Mucosa of rectum (tissue), 2 donors: ENCODE measurements at regions not wholly inside any gene's neighbourhood (a gene's known extent, or its start where the extent isn't known, plus 50 kb on each side); places are given as distances from the start of the nearest gene placed in this dataset.

Experiments
- H3K27ac ChIP-seq, 2 donors: one replicate each; pipeline ENCODE4 v1.7.0; 2013; ENCODE audit warnings: inconsistent platforms in 2 of 2, low read depth in 2 of 2, low read length in 2 of 2
- H3K27me3 ChIP-seq, 2 donors: one replicate each; pipeline ENCODE4 v1.7.0; 2013; ENCODE audit warnings: low read length in 2 of 2; ENCODE audit not compliant: control insufficient read depth in 2 of 2, insufficient read depth in 2 of 2
- H3K36me3 ChIP-seq, 2 donors: one replicate each; pipeline ENCODE4 v1.7.0; 2013; ENCODE audit warnings: low read length in 2 of 2; ENCODE audit not compliant: control insufficient read depth in 2 of 2, insufficient read depth in 2 of 2
- H3K4me1 ChIP-seq, 2 donors: one replicate each; pipeline ENCODE4 v1.7.0; 2013; ENCODE audit warnings: low read length in 2 of 2, mild to moderate bottlenecking in 1 of 2; ENCODE audit not compliant: control insufficient read depth in 2 of 2, insufficient read depth in 2 of 2
- H3K4me3 ChIP-seq, 2 donors: one replicate each; pipeline ENCODE4 v1.7.0; 2013; ENCODE audit warnings: low read length in 2 of 2
- H3K9ac ChIP-seq, 2 donors: one replicate each; pipeline ENCODE4 v1.7.0; 2013; ENCODE audit warnings: low read length in 2 of 2, low read depth in 1 of 2, mild to moderate bottlenecking in 1 of 2
- H3K9me3 ChIP-seq, 2 donors: one replicate each; pipeline ENCODE4 v1.7.0; 2013; ENCODE audit warnings: low read length in 2 of 2; ENCODE audit not compliant: control insufficient read depth in 2 of 2
- donor health status: healthy.
- donor health status: Normal muscosa, but diverticular disease.

DNA sequence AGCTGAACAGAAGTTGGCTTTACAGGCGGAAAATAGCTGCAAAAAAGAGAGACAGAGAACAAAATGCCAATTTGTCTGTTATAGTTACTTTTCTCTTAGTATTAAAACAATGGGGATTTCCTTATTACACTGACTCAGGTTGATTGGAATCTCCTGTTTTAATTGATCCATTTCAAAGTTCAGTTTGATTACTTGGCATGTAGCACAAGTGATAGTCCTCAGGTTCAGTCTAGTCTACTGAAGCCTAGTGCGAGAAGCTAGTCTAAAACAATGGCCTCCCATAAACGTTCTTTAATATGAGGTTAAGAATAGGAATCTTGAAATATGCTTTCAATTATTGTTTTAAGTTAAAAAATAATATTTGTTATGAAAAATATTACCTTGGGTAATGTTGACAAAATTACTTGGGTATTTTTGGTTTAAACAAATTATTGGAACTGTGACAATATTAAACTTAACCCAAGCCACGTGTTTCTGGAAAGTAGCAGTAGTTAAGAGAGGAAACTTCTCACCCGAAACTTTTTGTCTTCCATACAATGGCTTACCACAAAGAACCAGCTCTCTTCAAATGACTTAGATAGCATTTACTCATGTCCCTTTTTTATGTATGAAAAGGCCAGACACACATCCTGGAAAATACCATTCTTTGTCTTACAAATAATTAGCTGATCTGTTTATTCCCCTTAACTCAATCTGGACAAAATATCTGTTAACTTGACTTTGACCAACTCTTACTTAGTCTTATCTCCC is 1326.2 kb upstream of the TMEFF2 start:
- no peak overlapping the region for H3K4me3 ChIP-seq
- no peaks in the 10 kb centered on the region for H3K9me3 ChIP-seq
- H3K9ac ChIP-seq = no peak overlapping the region
- no peaks in the 10 kb centered on the region for H3K36me3 ChIP-seq
- H3K4me1 ChIP-seq = no peaks in the 10 kb centered on the region
- H3K27me3 ChIP-seq = no peaks in the 10 kb centered on the region
- H3K27ac ChIP-seq = no peak overlapping the region

DNA sequence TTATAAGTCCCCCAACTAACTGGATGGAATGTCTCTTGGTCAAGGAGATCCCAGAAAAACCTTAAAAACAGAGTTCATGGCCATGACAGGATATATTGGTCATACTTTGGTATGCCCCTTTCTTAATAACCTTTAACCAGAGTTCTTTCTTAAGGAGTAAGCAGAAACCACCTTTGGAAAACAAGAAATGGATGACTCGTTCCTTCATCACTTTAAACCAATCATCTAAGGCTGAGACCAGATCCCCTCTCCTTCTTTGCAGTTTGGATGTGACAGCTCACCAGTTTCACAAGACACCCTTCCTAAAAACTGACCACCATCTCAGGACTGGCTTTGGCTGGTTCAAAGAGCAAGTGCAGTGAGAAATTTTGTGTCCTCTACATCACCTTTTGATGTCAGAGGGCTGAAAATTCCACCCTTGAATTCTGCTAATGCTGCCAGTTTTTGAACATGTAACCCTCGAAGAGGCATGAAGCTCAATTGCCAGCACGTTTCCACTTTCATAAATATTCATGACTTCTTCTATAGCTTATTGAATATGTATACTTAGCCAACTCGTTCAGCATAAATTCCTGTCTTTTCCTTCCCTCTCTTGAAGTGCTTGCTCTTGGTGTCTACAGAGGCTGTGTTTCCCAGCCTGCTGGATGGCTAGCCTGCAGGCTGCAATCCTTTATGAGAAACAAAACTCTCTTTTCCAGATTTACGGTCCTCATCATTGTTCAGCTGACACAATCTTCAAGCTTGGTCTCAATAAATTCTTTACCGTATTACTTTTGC is 1323.5 kb upstream of the TMEFF2 start:
- H3K9me3 ChIP-seq = no peaks in the 10 kb centered on the region
- H3K36me3 ChIP-seq = no peaks in the 10 kb centered on the region
- H3K4me3 ChIP-seq = no peak overlapping the region
- no peak overlapping the region for H3K27ac ChIP-seq
- H3K27me3 ChIP-seq = no peaks in the 10 kb centered on the region
- H3K4me1 ChIP-seq = no peaks in the 10 kb centered on the region
- no peak overlapping the region for H3K9ac ChIP-seq

DNA sequence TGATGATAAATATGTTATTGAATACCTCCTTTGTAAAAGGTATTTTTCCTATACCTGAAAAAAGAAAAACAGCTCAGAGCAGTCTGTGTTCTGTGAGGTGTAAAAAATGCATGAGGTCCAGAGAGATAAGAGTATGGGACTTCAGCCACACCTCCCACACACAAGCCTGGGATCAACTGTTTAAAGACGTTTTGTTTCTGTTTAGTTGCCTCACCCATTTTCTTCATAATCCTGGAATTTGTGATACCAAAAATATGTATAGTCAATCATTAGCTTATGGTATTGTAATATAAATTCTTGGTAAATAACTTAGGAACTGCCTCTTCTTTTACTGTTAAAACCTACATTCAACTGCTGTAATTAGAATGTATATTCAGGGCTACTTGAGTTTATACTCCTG is 1322.9 kb upstream of the TMEFF2 start:
- Histone ChIP-seq H3K9me3 (no peaks in the 10 kb centered on the region), H3K4me1 (no peaks in the 10 kb centered on the region), H3K4me3 (no peak overlapping the region), H3K27me3 (no peaks in the 10 kb centered on the region), H3K27ac (no peak overlapping the region), H3K36me3 (no peaks in the 10 kb centered on the region), H3K9ac (no peak overlapping the region)

DNA sequence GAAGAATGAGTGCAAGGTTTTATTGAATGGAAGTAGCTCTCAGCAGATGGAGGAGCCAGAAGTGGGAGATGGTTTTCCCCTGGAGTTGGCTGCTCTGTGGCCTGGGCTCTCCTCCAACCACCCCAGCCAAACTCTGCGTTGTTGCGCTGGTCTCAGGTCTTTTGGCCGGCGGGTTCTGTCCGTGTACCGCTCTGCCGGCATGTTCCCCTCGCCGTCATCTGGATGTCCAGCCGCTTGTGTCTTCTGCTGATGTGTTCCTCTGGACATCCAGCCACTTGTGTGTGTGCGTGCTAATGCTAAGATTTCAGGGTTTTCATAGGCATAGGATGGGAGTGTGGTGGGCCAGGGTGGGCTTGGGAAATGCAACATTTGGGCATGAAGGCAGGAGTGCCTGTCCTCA is 1311.3 kb upstream of the TMEFF2 start:
- Histone ChIP-seq H3K9ac (no peak overlapping the region), H3K36me3 (no peaks in the 10 kb centered on the region), H3K9me3 (no peaks in the 10 kb centered on the region), H3K4me3 (no peak overlapping the region), H3K27me3 (no peaks in the 10 kb centered on the region), H3K27ac (no peak overlapping the region), H3K4me1 (no peaks in the 10 kb centered on the region)

DNA sequence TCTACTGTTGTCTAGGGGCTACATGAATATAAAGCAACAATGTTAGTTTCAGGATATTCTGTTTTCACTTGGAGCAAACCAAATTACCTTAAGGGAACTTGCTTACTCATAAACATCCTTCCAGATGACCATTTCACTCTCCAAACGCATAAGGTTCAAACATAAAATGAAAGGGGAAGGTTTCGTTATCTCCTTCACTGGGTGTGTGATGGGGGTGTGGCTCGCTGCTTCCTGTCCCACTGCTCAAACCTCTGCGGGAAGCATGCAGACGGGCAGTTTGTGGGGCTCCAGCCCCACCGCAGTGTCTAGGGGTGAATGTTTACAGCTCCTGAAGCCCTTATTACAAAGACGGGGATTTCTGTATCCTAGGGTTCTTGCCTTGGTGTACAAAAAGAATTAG is 1310.9 kb upstream of the TMEFF2 start:
- H3K9me3 ChIP-seq = no peaks in the 10 kb centered on the region
- no peaks in the 10 kb centered on the region for H3K4me1 ChIP-seq
- no peaks in the 10 kb centered on the region for H3K36me3 ChIP-seq

DNA sequence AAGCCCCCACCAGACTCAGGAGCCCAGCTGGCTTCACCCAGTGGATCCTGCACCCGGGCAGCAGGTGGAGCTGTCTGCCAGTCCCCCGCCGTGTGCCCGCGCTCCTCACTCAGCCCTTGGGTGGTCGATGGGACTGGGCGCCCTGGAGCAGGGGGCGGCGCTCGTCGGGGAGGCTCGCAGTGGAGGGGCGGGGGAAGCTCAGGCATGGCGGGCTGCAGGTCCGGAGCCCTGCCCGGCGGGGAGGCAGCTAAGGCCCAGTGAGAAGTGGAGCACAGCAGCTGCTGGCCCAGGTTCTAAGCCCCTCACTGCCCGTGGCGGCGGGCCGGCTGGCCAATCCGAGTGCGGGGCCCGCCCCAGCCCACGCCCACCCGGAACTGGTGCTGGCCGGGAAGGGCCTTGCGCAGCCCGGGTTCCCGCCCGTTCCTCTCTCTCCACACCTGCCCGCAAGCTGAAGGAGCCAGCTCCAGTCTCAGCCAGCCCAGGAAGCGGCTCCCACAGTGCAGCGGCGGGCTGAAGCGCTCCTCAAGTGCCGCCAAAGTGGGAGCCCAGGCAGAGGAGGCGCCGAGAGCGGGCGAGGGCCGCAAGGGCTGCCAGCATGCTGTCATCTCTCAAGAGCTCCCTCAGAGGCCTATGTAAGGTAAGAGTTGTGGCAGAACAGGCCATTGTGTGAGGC is 1307.8 kb upstream of the TMEFF2 start:
- no peaks in the 10 kb centered on the region for H3K9me3 ChIP-seq
- no peak overlapping the region for H3K27ac ChIP-seq
- no peak overlapping the region for H3K9ac ChIP-seq
- H3K27me3 ChIP-seq = no peaks in the 10 kb centered on the region
- H3K4me1 ChIP-seq = no peaks in the 10 kb centered on the region
- H3K4me3 ChIP-seq = no peak overlapping the region
- no peaks in the 10 kb centered on the region for H3K36me3 ChIP-seq

More for the DNA sequence above, 1310.9 kb upstream of the TMEFF2 start:
- Histone ChIP-seq H3K27ac (no peak overlapping the region), H3K4me3 (no peak overlapping the region), H3K27me3 (no peaks in the 10 kb centered on the region), H3K9ac (no peak overlapping the region)

DNA sequence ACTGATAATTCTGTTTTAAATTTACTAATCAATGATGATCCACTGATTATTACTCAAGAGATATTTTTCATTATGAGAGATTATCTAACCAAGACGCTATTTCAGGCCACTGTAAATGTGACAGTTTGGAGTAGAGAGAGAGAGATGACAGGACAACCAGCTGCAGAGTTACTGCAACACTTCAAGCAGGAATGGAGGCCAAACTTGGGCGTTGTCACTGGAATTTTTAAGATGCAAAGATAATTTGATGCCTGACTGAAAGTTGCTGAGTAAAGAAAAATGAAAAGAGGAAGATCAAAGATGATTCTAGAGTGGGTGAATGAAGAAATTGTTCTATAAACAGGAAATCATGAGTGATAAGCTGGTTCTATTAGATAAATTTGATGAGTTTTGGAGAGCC is 1302.1 kb upstream of the TMEFF2 start:
- Histone ChIP-seq H3K4me3 (no peak overlapping the region), H3K27ac (no peak overlapping the region), H3K9me3 (no peaks in the 10 kb centered on the region), H3K4me1 (no peaks in the 10 kb centered on the region), H3K36me3 (no peaks in the 10 kb centered on the region), H3K9ac (no peak overlapping the region), H3K27me3 (no peaks in the 10 kb centered on the region)

DNA sequence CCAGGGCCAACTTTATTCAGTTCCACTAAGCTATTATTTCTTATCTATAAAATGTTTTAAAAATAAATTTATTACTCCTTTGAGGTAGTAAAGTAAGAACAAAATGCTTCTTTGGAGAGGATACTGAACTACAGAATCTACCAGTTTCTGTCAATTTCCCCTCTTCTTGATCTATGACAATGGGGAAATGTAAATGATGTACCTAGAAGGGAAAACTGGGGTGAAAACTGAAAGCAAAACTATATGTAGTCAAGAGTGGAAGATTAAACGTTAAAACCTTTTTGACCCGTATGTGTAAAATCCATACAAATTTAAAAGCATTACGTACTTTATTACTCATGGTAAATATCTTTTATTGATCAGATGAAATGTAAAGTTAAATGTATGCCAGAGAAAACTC is 1287.8 kb upstream of the TMEFF2 start:
- Histone ChIP-seq H3K27ac (no peak overlapping the region), H3K36me3 (no peaks in the 10 kb centered on the region), H3K4me1 (no peaks in the 10 kb centered on the region), H3K27me3 (no peaks in the 10 kb centered on the region), H3K9me3 (no peaks in the 10 kb centered on the region), H3K4me3 (no peak overlapping the region), H3K9ac (no peak overlapping the region)

DNA sequence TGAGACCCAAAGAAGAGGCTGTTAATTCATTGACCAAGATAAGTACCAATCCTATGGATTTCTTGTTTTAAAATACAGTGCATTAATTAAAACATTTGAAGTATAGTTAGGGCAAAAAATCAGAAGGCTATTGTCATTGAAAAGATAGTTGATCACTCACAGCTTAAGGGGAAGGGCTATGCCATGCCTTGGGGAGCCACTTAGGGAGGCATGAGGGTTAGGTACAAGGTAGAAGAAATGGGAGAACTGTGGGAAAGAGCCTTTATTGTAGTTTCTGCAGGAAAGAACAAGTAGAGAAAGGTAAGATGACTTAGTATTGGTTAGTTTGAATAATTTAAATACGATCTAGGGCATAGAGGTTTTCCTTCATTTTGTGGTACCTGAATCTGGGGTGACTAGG is 1285.5 kb upstream of the TMEFF2 start:
- Histone ChIP-seq H3K4me1 (no peaks in the 10 kb centered on the region), H3K27me3 (no peaks in the 10 kb centered on the region), H3K4me3 (no peak overlapping the region), H3K9ac (no peak overlapping the region), H3K9me3 (no peaks in the 10 kb centered on the region), H3K36me3 (no peaks in the 10 kb centered on the region), H3K27ac (no peak overlapping the region)

DNA sequence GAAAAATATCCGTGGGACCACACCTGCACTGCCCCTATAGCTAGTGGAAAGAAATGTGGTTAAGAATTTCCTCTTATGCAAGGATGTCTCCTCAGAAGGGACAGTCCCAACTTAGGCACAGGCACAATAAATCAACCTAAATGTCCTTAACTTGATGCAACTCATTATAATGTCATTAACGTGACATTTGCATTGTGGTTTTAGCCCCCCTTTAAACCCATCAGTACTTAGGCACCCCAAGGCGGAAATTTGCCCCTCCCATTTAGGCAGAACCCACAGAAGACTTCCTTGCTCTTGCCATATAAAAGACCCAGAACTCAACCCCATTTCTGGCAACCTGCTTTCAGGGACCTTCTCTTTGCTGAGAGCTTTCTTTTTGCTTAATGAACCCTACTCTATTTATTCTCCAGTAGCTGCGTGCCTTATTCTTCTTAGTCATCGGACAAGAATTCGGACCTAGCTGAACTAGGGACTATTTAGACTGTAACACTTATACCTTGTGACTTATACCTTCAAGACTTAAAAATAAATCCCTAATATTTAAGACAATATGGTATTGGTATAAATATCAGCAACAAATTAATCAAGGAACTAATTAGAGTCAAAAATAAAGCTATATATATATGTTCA is 1281.6 kb upstream of the TMEFF2 start:
- no peak overlapping the region for H3K4me3 ChIP-seq
- no peaks in the 10 kb centered on the region for H3K4me1 ChIP-seq
- no peak overlapping the region for H3K9ac ChIP-seq
- no peaks in the 10 kb centered on the region for H3K27me3 ChIP-seq
- H3K9me3 ChIP-seq = no peaks in the 10 kb centered on the region
- H3K36me3 ChIP-seq = no peaks in the 10 kb centered on the region
- H3K27ac ChIP-seq = no peak overlapping the region
